Neural cell (in vitro differentiated cells): ENCODE measurements at regions not wholly inside any gene's neighbourhood (a gene's known extent, or its start where the extent isn't known, plus 50 kb on each side); places are given as distances from the start of the nearest gene placed in this dataset.

ENCODE experiments used
- H2AFZ ChIP-seq: fragments of 200-600, 300-800 bp; sonication (generic), shearing (Covaris generic); 2 replicates; pipeline ENCODE4 v1.6.0; 2014; ENCODE audit warnings: low read depth, mild to moderate bottlenecking, antibody characterized with exemption, low read length, moderate library complexity
- H3F3A ChIP-seq: fragments of 200-600 bp; shearing (Covaris generic); 2 replicates; pipeline ENCODE4 v1.6.1; 2016; ENCODE audit warnings: mild to moderate bottlenecking, moderate library complexity, mixed read lengths, antibody characterized with exemption, low read length; ENCODE audit not compliant: insufficient read depth, poor library complexity, severe bottlenecking
- H3K27ac ChIP-seq: fragments of 200-600, 300-800 bp; sonication (generic), shearing (Covaris generic); 2 replicates; pipeline ENCODE4 v1.5.1; 2014; ENCODE audit warnings: mild to moderate bottlenecking, low read length, moderate library complexity
- H3K27me3 ChIP-seq: fragments of 300-800, 200-600 bp; sonication (generic), shearing (Covaris generic); 2 replicates; pipeline ENCODE4 v1.6.0; 2014; ENCODE audit warnings: mild to moderate bottlenecking, low read depth, low read length, moderate library complexity; ENCODE audit not compliant: insufficient read depth
- H3K36me3 ChIP-seq: fragments of 300-800, 200-600 bp; sonication (generic), shearing (Covaris generic); 2 replicates; pipeline ENCODE4 v1.5.1; 2014; ENCODE audit warnings: mild to moderate bottlenecking, antibody characterized with exemption, low read length, moderate library complexity; ENCODE audit not compliant: insufficient read depth
- H3K4me2 ChIP-seq: fragments of 300-800, 200-600 bp; sonication (generic), shearing (Covaris generic); 2 replicates; pipeline ENCODE4 v1.6.0; 2014; ENCODE audit warnings: mild to moderate bottlenecking, low read length
- H3K4me3 ChIP-seq: fragments of 300-800, 200-600 bp; sonication (generic), shearing (Covaris generic); 2 replicates; pipeline ENCODE4 v1.5.1; 2014; ENCODE audit warnings: mild to moderate bottlenecking, low read length, moderate library complexity
- H3K79me2 ChIP-seq: fragments of 200-600 bp; shearing (Covaris generic); replicated peaks from 2 replicates; pipeline ENCODE4 v1.6.0; 2014; ENCODE audit warnings: mild to moderate bottlenecking, low read length, moderate library complexity; ENCODE audit not compliant: insufficient read depth
- H3K9ac ChIP-seq: fragments of 300-800, 200-600 bp; sonication (generic), shearing (Covaris generic); 2 replicates; pipeline ENCODE4 v1.6.1; 2016; ENCODE audit warnings: mild to moderate bottlenecking, low read length, mixed read lengths
- H3K9me2 ChIP-seq: fragments of 200-600 bp; shearing (Covaris generic); 2 replicates; pipeline ENCODE4 v1.6.1; 2016; ENCODE audit warnings: mild to moderate bottlenecking, low read length, mixed read lengths; ENCODE audit not compliant: insufficient read depth
- H3K9me3 ChIP-seq: fragments of 200-600, 300-800 bp; sonication (generic), shearing (Covaris generic); 2 replicates; pipeline ENCODE4 v1.6.1; 2016; ENCODE audit warnings: mild to moderate bottlenecking, mixed run types, low read length, moderate library complexity, mixed read lengths
- H4K20me1 ChIP-seq: fragments of 200-600 bp; shearing (Covaris generic); 2 replicates; pipeline ENCODE4 v1.6.1; 2016; ENCODE audit warnings: mild to moderate bottlenecking, mixed run types; ENCODE audit not compliant: insufficient read depth
- EP300 ChIP-seq: fragments of 450-650 bp; conservative IDR thresholded peaks from 2 replicates; pipeline ENCODE4 v1.6.1; 2014; ENCODE audit warnings: antibody characterized with exemption, mild to moderate bottlenecking, moderate library complexity; ENCODE audit not compliant: poor library complexity, severe bottlenecking
- EZH2 ChIP-seq: fragments of 200-600, 300-800 bp; shearing (Covaris generic), sonication (generic); IDR thresholded peaks from 2 replicates; pipeline ENCODE4 v1.6.1; 2014; ENCODE audit warnings: antibody characterized with exemption, low read length, borderline replicate concordance, mild to moderate bottlenecking; ENCODE audit not compliant: insufficient read depth, poor library complexity, severe bottlenecking
- MXI1 ChIP-seq: fragments of 450-650 bp; conservative IDR thresholded peaks from 2 replicates; pipeline ENCODE4 v1.6.1; 2014; ENCODE audit warnings: antibody characterized with exemption, mild to moderate bottlenecking; ENCODE audit not compliant: poor library complexity, severe bottlenecking
- POLR2AphosphoS5 ChIP-seq: IDR thresholded peaks from 2 replicates; pipeline ENCODE4 v1.6.1; 2012
- RAD21 ChIP-seq: fragments of 450-650 bp; conservative IDR thresholded peaks from 2 replicates; pipeline ENCODE4 v1.6.1; 2014; ENCODE audit warnings: antibody characterized with exemption, mild to moderate bottlenecking, moderate library complexity
- REST ChIP-seq: IDR thresholded peaks from 2 replicates; pipeline ENCODE4 v1.6.1; 2012; ENCODE audit warnings: borderline replicate concordance
- SMC3 ChIP-seq: fragments of 450-650 bp; conservative IDR thresholded peaks from 2 replicates; pipeline ENCODE4 v1.6.1; 2014; ENCODE audit warnings: antibody characterized with exemption, mild to moderate bottlenecking, moderate library complexity; ENCODE audit not compliant: poor library complexity
- TAF1 ChIP-seq: IDR thresholded peaks from 2 replicates; pipeline ENCODE4 v1.6.1; 2012; ENCODE audit warnings: low read depth
- TF ChIP-seq, protein P1 (sequence below): fragments of 450-650 bp; IDR thresholded peaks from 2 replicates; pipeline ENCODE4 v1.5.1; 2014; ENCODE audit warnings: antibody characterized with exemption, mild to moderate bottlenecking, moderate library complexity; ENCODE audit not compliant: poor library complexity, severe bottlenecking

GRCh38 chr11:130722401-130722800 lies 193.9 kb downstream of the SNX19 start:
- H3K4me2 ChIP-seq: no peak overlapping the region
- H3K27ac ChIP-seq: no peak overlapping the region
- H4K20me1 ChIP-seq: no peaks in the 10 kb centered on the region
- H3K4me3 ChIP-seq: no peak overlapping the region
- H3K36me3 ChIP-seq: no peaks in the 10 kb centered on the region
- H2AFZ ChIP-seq: no peak overlapping the region
- no peaks in the 10 kb centered on the region for H3K9me2 ChIP-seq
- H3K9me3 ChIP-seq: no peaks in the 10 kb centered on the region
- H3K9ac ChIP-seq: no peak overlapping the region
- no peaks in the 10 kb centered on the region for H3F3A ChIP-seq
- H3K79me2 ChIP-seq: no peaks in the 10 kb centered on the region
- H3K27me3 ChIP-seq: no peaks in the 10 kb centered on the region
- TF ChIP-seq SMC3 (no peak), RAD21 (no peak), MXI1 (no peak), EP300 (no peak), REST (no peak), TAF1 (no peak), EZH2 (no peak), POLR2AphosphoS5 (no peak)
- TF ChIP-seq, protein P1, sequence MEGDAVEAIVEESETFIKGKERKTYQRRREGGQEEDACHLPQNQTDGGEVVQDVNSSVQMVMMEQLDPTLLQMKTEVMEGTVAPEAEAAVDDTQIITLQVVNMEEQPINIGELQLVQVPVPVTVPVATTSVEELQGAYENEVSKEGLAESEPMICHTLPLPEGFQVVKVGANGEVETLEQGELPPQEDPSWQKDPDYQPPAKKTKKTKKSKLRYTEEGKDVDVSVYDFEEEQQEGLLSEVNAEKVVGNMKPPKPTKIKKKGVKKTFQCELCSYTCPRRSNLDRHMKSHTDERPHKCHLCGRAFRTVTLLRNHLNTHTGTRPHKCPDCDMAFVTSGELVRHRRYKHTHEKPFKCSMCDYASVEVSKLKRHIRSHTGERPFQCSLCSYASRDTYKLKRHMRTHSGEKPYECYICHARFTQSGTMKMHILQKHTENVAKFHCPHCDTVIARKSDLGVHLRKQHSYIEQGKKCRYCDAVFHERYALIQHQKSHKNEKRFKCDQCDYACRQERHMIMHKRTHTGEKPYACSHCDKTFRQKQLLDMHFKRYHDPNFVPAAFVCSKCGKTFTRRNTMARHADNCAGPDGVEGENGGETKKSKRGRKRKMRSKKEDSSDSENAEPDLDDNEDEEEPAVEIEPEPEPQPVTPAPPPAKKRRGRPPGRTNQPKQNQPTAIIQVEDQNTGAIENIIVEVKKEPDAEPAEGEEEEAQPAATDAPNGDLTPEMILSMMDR: no peak

DNA sequence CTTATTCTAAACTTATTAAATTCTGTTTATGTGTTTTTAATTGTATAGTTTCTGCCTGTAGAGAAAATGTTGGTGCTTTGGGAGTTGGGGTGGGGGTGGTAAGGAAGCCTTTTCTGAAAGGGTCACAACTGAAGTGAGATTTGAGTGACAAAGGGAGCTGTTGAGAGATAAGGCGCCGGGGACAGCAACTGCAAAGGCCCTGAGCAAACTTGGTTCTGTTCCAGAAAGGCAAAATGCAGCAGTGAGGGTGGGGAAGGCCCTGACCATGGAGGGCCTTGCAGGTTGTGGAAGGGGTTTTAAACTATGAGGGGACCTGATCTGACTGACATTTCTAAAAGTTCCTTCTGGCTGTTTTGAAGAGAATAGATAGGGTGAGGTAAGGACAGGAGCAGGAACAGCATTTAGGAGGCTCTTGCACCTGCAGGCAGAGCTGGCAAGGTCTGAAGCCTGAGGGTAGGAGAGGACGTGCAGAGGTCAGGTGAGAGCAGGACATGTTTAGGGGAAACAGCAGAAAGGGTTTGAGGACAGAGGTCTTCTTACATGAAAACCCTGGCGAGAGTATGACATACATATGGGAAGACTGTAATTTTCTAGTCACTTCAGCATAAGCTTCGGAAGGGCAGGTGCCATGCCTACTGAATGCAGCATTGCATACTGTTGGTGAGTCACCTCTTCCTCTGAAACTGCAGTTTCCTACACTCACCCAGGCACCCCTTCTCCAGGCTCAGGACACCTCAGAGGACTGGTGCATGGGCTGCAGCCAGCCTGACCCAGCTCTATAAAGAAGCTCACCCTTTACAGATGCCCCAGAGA lies 190.7 kb downstream of the SNX19 start:
- Histone ChIP-seq H3K9ac (no peak overlapping the region), H4K20me1 (no peaks in the 10 kb centered on the region), H3K4me3 (no peak overlapping the region), H3K9me2 (no peaks in the 10 kb centered on the region), H3K36me3 (no peaks in the 10 kb centered on the region), H3K27ac (no peak overlapping the region), H2AFZ (no peak overlapping the region), H3K9me3 (peaks cover 3% of the 10 kb centered on the region), H3F3A (no peaks in the 10 kb centered on the region), H3K27me3 (no peaks in the 10 kb centered on the region), H3K79me2 (no peaks in the 10 kb centered on the region), H3K4me2 (no peak overlapping the region)
- no peak for TF ChIP-seq REST
- TF ChIP-seq, protein P1: no peak
- no peak for TF ChIP-seq MXI1
- no peak for TF ChIP-seq EZH2
- no peak for TF ChIP-seq EP300
- TF ChIP-seq TAF1: no peak
- TF ChIP-seq RAD21: no peak
